ENCODE measurements at regions not wholly inside any gene's neighbourhood (a gene's known extent, or its start where the extent isn't known, plus 50 kb on each side); places are given as distances from the start of the nearest gene placed in this dataset.
"Not testable (repeated sequence)": the region's sequence is repeated elsewhere in the genome, so short reads cannot be mapped to it uniquely, and the experiment has no call there.

DNA sequence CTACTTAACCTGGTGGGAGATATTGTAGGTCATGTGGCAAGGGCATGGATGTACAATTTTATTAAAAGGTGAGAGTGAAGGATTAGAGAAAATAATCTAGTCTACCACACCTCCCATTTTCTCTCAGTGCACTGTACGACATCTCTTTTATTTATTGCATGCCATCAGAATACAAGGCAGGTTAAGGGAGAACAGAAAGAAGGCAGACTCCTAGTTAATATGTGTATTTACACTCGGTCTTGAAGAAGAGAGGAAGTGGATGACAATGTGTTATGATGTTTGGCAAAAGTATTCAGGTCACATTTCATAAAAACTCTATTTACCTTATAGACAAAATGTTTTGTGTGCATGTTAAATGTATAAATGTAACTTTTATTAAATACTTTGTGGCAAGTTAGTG is 306.1 kb downstream of the CTH start:
- H3K9me3 ChIP-seq (ENCODE audit: control insufficient read depth in 2 of 2, low read length in 2 of 2), result no peaks in the 10 kb centered on the region
- H3K27me3 Mint-ChIP-seq, result no peaks in the 10 kb centered on the region
- no peak overlapping the region for H3K27ac ChIP-seq (ENCODE audit: insufficient read depth, low read length, poor library complexity, severe bottlenecking)
- H3K4me3 ChIP-seq (ENCODE audit: low read depth, low read length), result no peak overlapping the region
- H3K4me1 Mint-ChIP-seq, result no peaks in the 10 kb centered on the region
- H3K36me3 Mint-ChIP-seq, result no peaks in the 10 kb centered on the region
- H3K36me3 ChIP-seq (ENCODE audit: control insufficient read depth, insufficient read depth, low read length), result no peaks in the 10 kb centered on the region
- ATAC-seq (ENCODE audit: low read depth in 2 of 2) (no peak), DNase-seq (no peak)
- H3K27ac Mint-ChIP-seq, result no peak overlapping the region
- H3K4me1 ChIP-seq (ENCODE audit: control insufficient read depth, insufficient read depth, low read length, poor library complexity, severe bottlenecking), result no peaks in the 10 kb centered on the region
- no peak overlapping the region for H3K4me3 Mint-ChIP-seq
- peaks cover 0 to 3% (median 0%) of the 10 kb centered on the region in 7 donors for H3K9me3 Mint-ChIP-seq
- H3K27me3 ChIP-seq (ENCODE audit: control insufficient read depth, insufficient read depth, low read length), result no peaks in the 10 kb centered on the region

- H3K4me3 ChIP-seq (ENCODE audit: low read depth, low read length), result no peak overlapping the region
- no peaks in the 10 kb centered on the region for H3K9me3 ChIP-seq (ENCODE audit: control insufficient read depth in 2 of 2, low read length in 2 of 2)
- no peaks in the 10 kb centered on the region for H3K4me1 ChIP-seq (ENCODE audit: control insufficient read depth, insufficient read depth, low read length, poor library complexity, severe bottlenecking)
- no peak overlapping the region for H3K27ac Mint-ChIP-seq
- no peaks in the 10 kb centered on the region for H3K36me3 ChIP-seq (ENCODE audit: control insufficient read depth, insufficient read depth, low read length)
- ATAC-seq (ENCODE audit: low read depth in 2 of 2) (no peak), DNase-seq (no peak)
- no peak overlapping the region for H3K4me3 Mint-ChIP-seq
- no peaks in the 10 kb centered on the region for H3K4me1 Mint-ChIP-seq
- H3K27ac ChIP-seq (ENCODE audit: insufficient read depth, low read length, poor library complexity, severe bottlenecking), result no peak overlapping the region
- H3K9me3 Mint-ChIP-seq, result peaks cover 0 to 3% (median under 1%) of the 10 kb centered on the region in 7 donors
- no peaks in the 10 kb centered on the region for H3K27me3 ChIP-seq (ENCODE audit: control insufficient read depth, insufficient read depth, low read length)
- H3K36me3 Mint-ChIP-seq, result no peaks in the 10 kb centered on the region
- H3K27me3 Mint-ChIP-seq, result no peaks in the 10 kb centered on the region
Observed at GRCh38 chr1:70717656-70718055, 306.6 kb downstream of the CTH start.

DNA sequence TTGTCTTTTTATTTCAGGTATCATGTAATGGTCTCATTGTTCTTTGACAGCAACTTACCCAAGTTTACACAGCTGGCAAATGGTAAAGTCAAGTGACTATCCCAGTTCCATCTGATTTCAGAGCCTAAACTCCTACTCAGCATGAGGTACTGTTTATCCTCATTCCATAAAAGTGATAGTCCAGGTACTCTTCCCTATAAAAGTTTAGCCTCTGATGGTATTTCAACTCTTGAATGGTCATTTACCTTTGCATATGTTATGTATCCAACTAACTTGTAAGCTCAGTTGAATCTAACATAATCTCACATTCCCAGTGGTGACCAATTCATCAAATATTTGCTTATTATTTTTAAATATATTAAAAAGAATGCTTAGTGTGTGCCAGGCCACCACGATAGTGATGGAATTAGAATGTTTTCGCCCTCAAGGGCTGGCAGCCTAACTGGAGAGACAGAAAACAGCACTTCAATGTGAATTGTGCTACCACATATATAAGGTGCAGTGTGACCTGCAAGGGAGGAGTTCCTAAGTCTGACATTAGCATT is 307.1 kb downstream of the CTH start:
- Histone ChIP-seq H3K27ac (ENCODE audit: insufficient read depth, low read length, poor library complexity, severe bottlenecking) (no peak overlapping the region), H3K4me3 (ENCODE audit: low read depth, low read length) (no peak overlapping the region), H3K9me3 (ENCODE audit: control insufficient read depth in 2 of 2, low read length in 2 of 2) (no peaks in the 10 kb centered on the region), H3K27me3 (ENCODE audit: control insufficient read depth, insufficient read depth, low read length) (no peaks in the 10 kb centered on the region), H3K36me3 (ENCODE audit: control insufficient read depth, insufficient read depth, low read length) (no peaks in the 10 kb centered on the region), H3K4me1 (ENCODE audit: control insufficient read depth, insufficient read depth, low read length, poor library complexity, severe bottlenecking) (no peaks in the 10 kb centered on the region)
- ATAC-seq (ENCODE audit: low read depth in 2 of 2) (no peak), DNase-seq (no peak)
- Mint-ChIP-seq H3K27ac (no peak overlapping the region), H3K4me3 (no peak overlapping the region), H3K27me3 (no peaks in the 10 kb centered on the region), H3K9me3 (peaks cover 0 to 6% (median 1%) of the 10 kb centered on the region in 7 donors), H3K36me3 (no peaks in the 10 kb centered on the region), H3K4me1 (no peaks in the 10 kb centered on the region)

DNA sequence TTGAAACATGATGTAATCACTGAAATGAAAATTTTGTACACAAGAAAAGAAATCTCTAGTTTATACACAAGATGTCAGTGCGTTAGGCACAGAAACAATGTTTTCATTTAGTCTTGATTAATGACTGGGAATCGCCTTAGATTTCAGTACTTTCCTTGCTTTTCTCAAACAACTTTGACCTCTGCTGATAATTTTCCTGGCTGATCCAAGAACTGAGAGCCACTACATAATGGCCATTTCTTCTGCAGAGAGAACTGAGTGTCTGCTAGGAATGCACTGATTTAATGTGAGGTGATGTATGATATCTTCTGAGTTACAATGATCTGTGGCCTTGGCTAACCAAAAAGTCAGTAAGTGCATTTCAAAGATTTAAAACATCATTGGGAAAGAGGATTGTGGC is 308.1 kb downstream of the CTH start:
- Mint-ChIP-seq H3K4me1 (no peaks in the 10 kb centered on the region), H3K36me3 (no peaks in the 10 kb centered on the region), H3K9me3 (peaks cover 0 to 13% (median 1%) of the 10 kb centered on the region in 7 donors), H3K27ac (no peak overlapping the region), H3K4me3 (no peak overlapping the region), H3K27me3 (no peaks in the 10 kb centered on the region)
- ATAC-seq (ENCODE audit: low read depth in 2 of 2) (no peak), DNase-seq (no peak)
- H3K27me3 ChIP-seq (ENCODE audit: control insufficient read depth, insufficient read depth, low read length), result no peaks in the 10 kb centered on the region
- H3K4me3 ChIP-seq (ENCODE audit: low read depth, low read length), result no peak overlapping the region
- no peaks in the 10 kb centered on the region for H3K4me1 ChIP-seq (ENCODE audit: control insufficient read depth, insufficient read depth, low read length, poor library complexity, severe bottlenecking)
- H3K27ac ChIP-seq (ENCODE audit: insufficient read depth, low read length, poor library complexity, severe bottlenecking), result no peak overlapping the region
- no peaks in the 10 kb centered on the region for H3K36me3 ChIP-seq (ENCODE audit: control insufficient read depth, insufficient read depth, low read length)
- no peaks in the 10 kb centered on the region for H3K9me3 ChIP-seq (ENCODE audit: control insufficient read depth in 2 of 2, low read length in 2 of 2)

- DNase-seq (no peak), ATAC-seq (ENCODE audit: low read depth in 2 of 2) (no peak)
- no peaks in the 10 kb centered on the region for H3K4me1 ChIP-seq (ENCODE audit: control insufficient read depth, insufficient read depth, low read length, poor library complexity, severe bottlenecking)
- H3K36me3 Mint-ChIP-seq, result no peaks in the 10 kb centered on the region
- H3K27ac ChIP-seq (ENCODE audit: insufficient read depth, low read length, poor library complexity, severe bottlenecking), result no peak overlapping the region
- H3K4me1 Mint-ChIP-seq, result no peaks in the 10 kb centered on the region
- H3K4me3 ChIP-seq (ENCODE audit: low read depth, low read length), result no peak overlapping the region
- no peaks in the 10 kb centered on the region for H3K27me3 Mint-ChIP-seq
- H3K36me3 ChIP-seq (ENCODE audit: control insufficient read depth, insufficient read depth, low read length), result no peaks in the 10 kb centered on the region
- H3K9me3 Mint-ChIP-seq, result peaks cover 0 to 16% (median 3%) of the 10 kb centered on the region in 7 donors
- no peaks in the 10 kb centered on the region for H3K27me3 ChIP-seq (ENCODE audit: control insufficient read depth, insufficient read depth, low read length)
- H3K27ac Mint-ChIP-seq, result no peak overlapping the region
- no peak overlapping the region for H3K4me3 Mint-ChIP-seq
- no peaks in the 10 kb centered on the region for H3K9me3 ChIP-seq (ENCODE audit: control insufficient read depth in 2 of 2, low read length in 2 of 2)
Observed at GRCh38 chr1:70720109-70720508, 309.0 kb downstream of the CTH start.

DNA sequence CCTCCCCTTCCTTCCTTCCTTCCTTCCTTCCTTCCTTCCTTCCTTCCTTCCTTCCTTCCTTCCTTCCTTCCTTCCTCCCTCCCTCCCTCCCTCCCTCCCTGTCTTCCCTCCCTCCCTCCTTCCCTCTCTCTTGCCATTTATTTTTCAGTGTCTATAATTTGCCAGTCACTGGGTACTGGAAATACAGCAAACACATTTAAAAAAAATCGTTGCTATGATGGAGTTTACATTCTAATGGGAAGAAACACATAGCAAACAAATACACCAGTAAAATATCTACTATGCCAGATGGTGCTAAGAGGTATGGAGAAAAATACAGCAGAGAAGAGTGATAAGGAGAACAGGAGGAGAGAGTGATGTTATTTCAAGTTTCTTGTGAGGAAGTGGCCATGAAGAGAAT is 309.5 kb downstream of the CTH start:
- Histone ChIP-seq H3K36me3 (ENCODE audit: control insufficient read depth, insufficient read depth, low read length) (no peaks in the 10 kb centered on the region), H3K4me3 (ENCODE audit: low read depth, low read length) (no peak overlapping the region), H3K4me1 (ENCODE audit: control insufficient read depth, insufficient read depth, low read length, poor library complexity, severe bottlenecking) (no peaks in the 10 kb centered on the region), H3K27ac (ENCODE audit: insufficient read depth, low read length, poor library complexity, severe bottlenecking) (no peak overlapping the region), H3K9me3 (ENCODE audit: control insufficient read depth in 2 of 2, low read length in 2 of 2) (no peaks in the 10 kb centered on the region), H3K27me3 (ENCODE audit: control insufficient read depth, insufficient read depth, low read length) (no peaks in the 10 kb centered on the region)
- Mint-ChIP-seq H3K4me1 (no peaks in the 10 kb centered on the region), H3K4me3 (no peak overlapping the region), H3K9me3 (peaks cover 0 to 20% (median 7%) of the 10 kb centered on the region in 7 donors), H3K27ac (no peak overlapping the region), H3K36me3 (no peaks in the 10 kb centered on the region), H3K27me3 (no peaks in the 10 kb centered on the region)
- no peak for DNase-seq
- ATAC-seq (ENCODE audit: low read depth in 2 of 2), result no peak

DNA sequence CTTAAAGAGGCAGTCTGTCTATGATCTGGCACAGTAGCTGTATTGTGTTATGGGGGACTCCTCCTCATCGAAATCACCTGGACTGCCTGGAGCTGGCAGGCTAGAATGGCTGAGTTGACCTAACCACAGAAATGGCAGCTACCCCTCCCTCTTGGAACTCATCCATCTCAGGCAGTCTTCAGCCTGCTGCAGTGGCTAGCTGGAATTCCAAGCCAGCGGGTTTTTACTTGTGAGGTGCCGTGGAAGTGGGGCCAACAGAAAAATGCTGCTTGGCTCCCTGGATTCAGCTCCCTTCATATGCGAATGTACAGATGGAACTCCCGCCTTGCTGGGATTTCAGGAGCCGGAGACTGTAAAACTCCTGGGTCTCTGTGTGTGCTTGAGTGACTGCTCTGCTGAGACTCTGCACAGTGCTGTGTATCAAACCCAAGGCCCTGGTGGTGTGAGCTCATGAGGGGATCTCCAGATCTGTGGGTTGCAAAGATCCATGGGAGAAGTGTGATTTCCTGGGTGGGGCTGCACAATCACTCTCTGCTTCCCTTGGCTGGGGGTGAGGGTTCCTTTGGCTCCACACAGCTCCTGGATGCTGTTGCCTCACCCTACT is 316.9 kb downstream of the CTH start:
- H3K27me3 ChIP-seq (ENCODE audit: control insufficient read depth, insufficient read depth, low read length), result no peaks in the 10 kb centered on the region
- H3K9me3 Mint-ChIP-seq, result peaks cover 0 to 31% (median 12%) of the 10 kb centered on the region in 7 donors
- no peaks in the 10 kb centered on the region for H3K36me3 ChIP-seq (ENCODE audit: control insufficient read depth, insufficient read depth, low read length)
- H3K9me3 ChIP-seq (ENCODE audit: control insufficient read depth in 2 of 2, low read length in 2 of 2), result peaks cover 4 to 9% of the 10 kb centered on the region in 2 experiments
- no peak overlapping the region for H3K27ac Mint-ChIP-seq
- H3K4me1 Mint-ChIP-seq, result no peaks in the 10 kb centered on the region
- no peak overlapping the region for H3K27ac ChIP-seq (ENCODE audit: insufficient read depth, low read length, poor library complexity, severe bottlenecking)
- no peak overlapping the region for H3K4me3 ChIP-seq (ENCODE audit: low read depth, low read length)
- no peak overlapping the region for H3K4me3 Mint-ChIP-seq
- H3K36me3 Mint-ChIP-seq, result no peaks in the 10 kb centered on the region
- DNase-seq (no peak), ATAC-seq (ENCODE audit: low read depth in 2 of 2) (no peak)
- H3K4me1 ChIP-seq (ENCODE audit: control insufficient read depth, insufficient read depth, low read length, poor library complexity, severe bottlenecking), result no peaks in the 10 kb centered on the region
- H3K27me3 Mint-ChIP-seq, result no peaks in the 10 kb centered on the region

- ATAC-seq (ENCODE audit: low read depth in 2 of 2); H3K36me3 Mint-ChIP-seq; H3K4me1 ChIP-seq (ENCODE audit: control insufficient read depth, insufficient read depth, low read length, poor library complexity, severe bottlenecking); H3K27ac ChIP-seq (ENCODE audit: insufficient read depth, low read length, poor library complexity, severe bottlenecking); H3K27ac Mint-ChIP-seq; DNase-seq; H3K36me3 ChIP-seq (ENCODE audit: control insufficient read depth, insufficient read depth, low read length); H3K27me3 Mint-ChIP-seq; H3K9me3 ChIP-seq (ENCODE audit: control insufficient read depth in 2 of 2, low read length in 2 of 2); H3K4me3 ChIP-seq (ENCODE audit: low read depth, low read length); H3K27me3 ChIP-seq (ENCODE audit: control insufficient read depth, insufficient read depth, low read length); H3K4me3 Mint-ChIP-seq; H3K4me1 Mint-ChIP-seq: not testable (repeated sequence)
- peaks cover 0 to 11% (median 2%) of the 10 kb centered on the region in 7 donors for H3K9me3 Mint-ChIP-seq
Observed at GRCh38 chr1:70736518-70736917, 311.1 kb downstream of the PTGER3 start.

Measured in CD4-positive, CD25-positive, alpha-beta regulatory T cell (primary cell).